ENCODE measurements at regions not wholly inside any gene's neighbourhood (a gene's known extent, or its start where the extent isn't known, plus 50 kb on each side); places are given as distances from the start of the nearest gene placed in this dataset.

- no peak for TF ChIP-seq EP300 (IDR thresholded peaks at IDR 0.05)
- no peak for TF ChIP-seq CTCF (IDR thresholded peaks at IDR 0.05)
- no peak for TF ChIP-seq POLR2AphosphoS5 (IDR thresholded peaks at IDR 0.05)
These were observed 243.4 kb downstream of the ADGRL2 start for GRCh38 chr1:82044111-82044510.
